GM12864 (cell line): ENCODE measurements at regions not wholly inside any gene's neighbourhood (a gene's known extent, or its start where the extent isn't known, plus 50 kb on each side); places are given as distances from the start of the nearest gene placed in this dataset.

Experiments used
- DNase-seq: peaks from one replicate; pipeline ENCODE4 v3.0.0-alpha.2; 2011; ENCODE audit warnings: low read depth
- H3K4me3 ChIP-seq: 2 replicates; pipeline ENCODE4 v1.5.1; 2011; ENCODE audit warnings: mild to moderate bottlenecking, low read depth, low read length, control low read depth
- TF ChIP-seq, protein P1 (sequence below): IDR thresholded peaks from 2 replicates; pipeline ENCODE4 v1.5.1; 2011; ENCODE audit warnings: low read depth, mild to moderate bottlenecking, moderate library complexity, low read length, control low read depth, inconsistent platforms; ENCODE audit errors: missing control alignments

DNA sequence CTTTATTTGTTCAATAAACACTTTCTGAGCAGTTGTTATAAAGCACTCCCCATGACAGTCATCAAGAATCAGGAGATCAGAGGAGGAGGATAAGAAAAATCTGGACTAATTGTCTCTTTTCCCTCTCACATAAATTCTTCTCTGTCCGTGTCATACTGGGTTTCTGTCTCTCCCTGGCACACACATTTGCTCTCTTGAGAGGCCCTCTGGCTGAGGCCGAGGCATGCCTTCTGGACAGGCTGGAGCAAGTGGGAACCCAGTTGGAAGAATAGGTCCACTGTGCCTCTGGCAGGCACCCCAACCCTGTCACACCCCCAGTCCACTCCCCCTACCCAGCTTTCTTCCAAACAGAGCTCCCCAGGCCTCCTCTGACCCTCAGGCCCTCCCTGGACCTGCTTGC lies 315.8 kb downstream of the UACA start:
- TF ChIP-seq, protein P1, sequence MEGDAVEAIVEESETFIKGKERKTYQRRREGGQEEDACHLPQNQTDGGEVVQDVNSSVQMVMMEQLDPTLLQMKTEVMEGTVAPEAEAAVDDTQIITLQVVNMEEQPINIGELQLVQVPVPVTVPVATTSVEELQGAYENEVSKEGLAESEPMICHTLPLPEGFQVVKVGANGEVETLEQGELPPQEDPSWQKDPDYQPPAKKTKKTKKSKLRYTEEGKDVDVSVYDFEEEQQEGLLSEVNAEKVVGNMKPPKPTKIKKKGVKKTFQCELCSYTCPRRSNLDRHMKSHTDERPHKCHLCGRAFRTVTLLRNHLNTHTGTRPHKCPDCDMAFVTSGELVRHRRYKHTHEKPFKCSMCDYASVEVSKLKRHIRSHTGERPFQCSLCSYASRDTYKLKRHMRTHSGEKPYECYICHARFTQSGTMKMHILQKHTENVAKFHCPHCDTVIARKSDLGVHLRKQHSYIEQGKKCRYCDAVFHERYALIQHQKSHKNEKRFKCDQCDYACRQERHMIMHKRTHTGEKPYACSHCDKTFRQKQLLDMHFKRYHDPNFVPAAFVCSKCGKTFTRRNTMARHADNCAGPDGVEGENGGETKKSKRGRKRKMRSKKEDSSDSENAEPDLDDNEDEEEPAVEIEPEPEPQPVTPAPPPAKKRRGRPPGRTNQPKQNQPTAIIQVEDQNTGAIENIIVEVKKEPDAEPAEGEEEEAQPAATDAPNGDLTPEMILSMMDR, result no peak
- DNase-seq, result no peak
- no peak overlapping the region for H3K4me3 ChIP-seq

DNA sequence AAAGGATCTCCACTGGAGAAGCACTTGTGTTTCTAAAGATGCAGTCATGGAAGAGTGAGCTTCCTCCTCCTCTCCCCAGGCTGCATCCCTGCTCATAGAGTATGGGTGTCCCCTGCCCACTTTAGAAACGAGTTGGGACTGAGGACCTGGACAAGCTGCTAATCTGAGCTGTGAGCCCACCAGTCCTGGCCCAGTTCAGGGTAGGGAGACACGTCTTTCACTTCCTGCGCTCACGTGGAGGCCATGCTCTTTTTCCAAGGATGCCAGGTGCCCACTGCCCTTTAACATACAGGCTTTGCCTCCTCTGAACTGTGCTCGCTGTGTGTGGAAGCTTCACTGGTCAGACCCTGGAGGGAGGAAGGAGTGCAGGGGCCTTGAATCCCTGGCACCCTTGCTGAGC lies 316.3 kb downstream of the UACA start:
- H3K4me3 ChIP-seq, result no peak overlapping the region
- DNase-seq, result no peak
- TF ChIP-seq, protein P1, result no peak

DNA sequence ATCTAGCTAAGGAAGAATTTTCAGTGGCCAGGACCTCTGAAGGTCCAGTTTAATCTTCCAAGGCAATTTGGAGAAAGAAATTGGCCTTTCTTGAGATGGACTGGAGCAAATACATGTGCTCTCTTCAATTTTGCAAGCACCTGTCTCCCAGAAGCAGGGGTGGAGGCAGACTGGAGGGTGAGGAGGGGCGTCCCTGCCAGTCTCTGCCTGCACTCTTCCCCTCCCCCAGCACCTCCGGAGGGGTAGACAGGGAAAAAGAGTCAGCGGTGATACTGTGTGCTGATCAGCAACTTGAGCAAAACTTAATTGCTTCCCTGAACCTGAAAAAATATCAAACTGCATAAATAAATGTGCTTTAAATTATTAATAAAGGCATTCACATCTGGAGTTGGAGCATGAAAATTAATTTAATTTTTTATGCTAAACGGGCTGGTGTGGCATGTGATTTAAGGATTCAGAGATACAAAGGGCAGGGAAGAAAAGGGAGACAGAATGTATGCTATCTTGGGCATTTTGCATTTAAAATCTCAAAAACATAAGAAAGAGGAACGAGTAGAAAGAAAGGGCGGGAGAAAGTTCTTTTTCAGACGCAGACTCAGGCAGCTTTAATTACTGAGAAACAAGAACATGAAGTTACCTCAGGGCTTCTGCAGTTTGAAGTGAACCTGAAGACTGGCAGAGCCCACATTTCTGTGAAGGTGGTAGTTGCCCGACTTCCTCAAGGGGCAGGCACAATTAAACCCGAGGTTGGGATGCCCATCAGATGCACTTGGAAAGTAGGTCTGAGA lies 319.7 kb downstream of the UACA start:
- DNase-seq, result no peak
- TF ChIP-seq, protein P1, result no peak

DNA sequence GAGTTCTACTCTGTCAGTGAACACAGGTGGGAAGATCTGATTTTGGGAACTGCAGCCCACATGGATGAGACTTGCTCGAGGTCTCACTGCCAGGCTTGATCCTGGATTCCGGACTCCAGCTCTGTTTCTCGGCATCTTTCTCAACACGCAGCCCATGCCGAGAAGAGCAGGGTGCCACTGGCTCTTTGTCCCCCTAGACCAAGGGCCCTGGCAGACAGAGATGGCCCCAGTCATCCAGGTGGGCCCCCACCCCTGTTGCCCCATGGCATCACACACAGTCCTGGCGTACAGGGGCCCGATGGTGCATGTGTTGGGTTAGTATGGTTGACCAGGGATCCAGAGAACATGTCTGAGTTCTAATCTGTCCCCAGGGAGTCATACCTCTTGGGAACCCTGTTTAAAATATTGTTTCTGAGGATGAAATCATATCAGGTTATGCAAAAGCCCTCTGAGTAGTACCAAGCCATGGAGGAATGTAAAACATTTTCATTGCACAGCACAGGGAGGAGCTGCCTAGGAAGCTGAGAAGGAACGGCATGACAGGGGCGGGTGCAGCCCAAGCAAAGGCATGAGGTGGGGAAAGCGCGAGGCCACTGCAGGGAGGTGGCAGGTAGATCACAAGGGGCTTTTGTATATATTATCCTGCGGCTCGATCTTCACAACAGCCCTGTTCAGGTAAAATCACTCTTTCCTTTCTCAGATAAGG lies 320.6 kb downstream of the UACA start:
- no peak overlapping the region for H3K4me3 ChIP-seq
- no peak for DNase-seq
- TF ChIP-seq, protein P1, result no peak

More for the DNA sequence above, 319.7 kb downstream of the UACA start:
- H3K4me3 ChIP-seq, result no peak overlapping the region

DNA sequence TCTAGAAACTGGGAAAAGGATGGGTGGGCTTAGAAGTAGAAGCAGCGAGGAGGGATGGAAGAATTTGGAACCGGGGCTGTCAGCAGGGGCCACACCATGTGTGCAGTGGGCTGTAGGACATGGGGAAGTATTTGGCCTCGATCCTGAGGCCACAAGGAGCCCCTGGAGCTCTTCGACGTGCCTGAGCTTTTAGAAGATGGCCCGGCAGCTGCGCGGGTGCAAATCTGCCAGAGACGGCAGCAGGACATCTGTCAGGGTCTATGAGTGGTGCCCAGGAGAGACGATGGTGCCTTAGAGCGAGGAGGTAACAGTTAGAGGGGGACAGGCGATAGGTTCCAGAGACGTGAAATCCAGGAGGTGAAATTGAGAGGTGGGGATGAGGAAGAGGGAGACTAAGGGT lies 321.1 kb downstream of the UACA start:
- no peak overlapping the region for H3K4me3 ChIP-seq
- DNase-seq, result no peak
- TF ChIP-seq, protein P1, result no peak

DNA sequence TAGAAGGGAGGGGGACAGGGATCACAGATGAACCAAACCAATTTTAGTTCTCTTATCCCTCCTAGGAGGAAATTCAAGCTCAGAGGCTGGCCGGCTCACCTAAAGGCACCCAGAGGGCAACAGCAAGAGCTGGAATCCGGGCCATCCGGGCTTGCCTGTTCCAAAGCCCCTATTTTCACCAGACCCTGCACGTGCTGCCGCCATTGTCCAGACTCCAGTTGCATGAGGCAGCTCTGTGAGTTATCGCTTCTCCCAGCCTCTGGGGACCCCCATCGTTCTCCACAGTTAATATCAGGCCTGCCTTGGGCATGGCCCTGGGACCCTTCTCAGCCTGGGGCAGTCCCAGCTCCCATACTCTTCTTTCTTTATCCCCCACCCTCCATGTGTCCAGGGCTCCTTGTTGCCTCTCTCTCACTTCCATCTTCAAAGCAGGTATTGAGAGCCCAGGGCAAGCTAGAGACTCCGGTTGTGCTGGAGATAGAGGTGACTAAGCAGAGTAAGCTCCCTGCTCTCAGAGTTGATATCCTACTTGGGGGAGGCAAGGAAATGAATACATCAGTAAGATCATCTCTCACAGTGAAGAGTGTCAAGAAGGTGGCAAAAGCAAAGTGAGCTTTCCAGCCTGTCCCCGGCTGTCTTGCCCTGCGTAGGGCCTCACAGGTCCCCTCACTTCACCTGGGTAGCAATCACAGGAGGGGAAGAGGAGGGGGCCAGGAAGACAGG lies 322.8 kb downstream of the UACA start:
- H3K4me3 ChIP-seq, result no peak overlapping the region
- TF ChIP-seq, protein P1, result no peak
- no peak for DNase-seq
